Transverse colon (tissue), 4 donors: ENCODE measurements at regions not wholly inside any gene's neighbourhood (a gene's known extent, or its start where the extent isn't known, plus 50 kb on each side); places are given as distances from the start of the nearest gene placed in this dataset.

Experiments
- DNase-seq: peaks from one replicate; pipeline ENCODE4 v3.0.0-alpha.2; 2019
- H3K27ac ChIP-seq, 4 donors: fragments of 200-600 bp; sonication (generic); 2 replicates each; pipeline ENCODE4 v1.5.1; 2016 to 2018; ENCODE audit warnings: inconsistent platforms in 4 of 4
- H3K27me3 ChIP-seq: fragments of 200-600 bp; sonication (generic); 2 replicates; pipeline ENCODE4 v1.5.1; 2017; ENCODE audit warnings: inconsistent platforms
- H3K36me3 ChIP-seq, 4 donors: fragments of 200-600 bp; sonication (generic); 2 replicates each; pipeline ENCODE4 v1.5.1; 2017 to 2019; ENCODE audit warnings: inconsistent platforms in 4 of 4
- H3K4me1 ChIP-seq, 4 donors: fragments of 200-600 bp; sonication (generic); 2 replicates each; pipeline ENCODE4 v1.5.1; 2017 to 2020; ENCODE audit warnings: inconsistent platforms in 4 of 4
- H3K4me3 ChIP-seq, 4 donors: fragments of 200-600 bp; sonication (generic); 1 replicate in 1 of 4; 2 replicates in 3 of 4; pipeline versions ENCODE4 v1.5.1 to v1.6.1; 2017 to 2019; ENCODE audit warnings: inconsistent platforms in 4 of 4
- H3K9me3 ChIP-seq, 2 donors: fragments of 200-600 bp; sonication (generic); 2 replicates each; pipeline ENCODE4 v1.5.1; 2017 to 2019; ENCODE audit warnings: inconsistent platforms in 2 of 2
- CTCF ChIP-seq, 5 experiments: fragments of 200-600 bp in 3 of 5; fragments of 450-650 bp in 2 of 5; sonication (generic) in 3 of 5; IDR thresholded peaks; 1 replicate in 2 of 5; 2 replicates in 3 of 5; pipeline ENCODE4 v1.5.1; 2016 to 2017; ENCODE audit warnings: antibody characterized with exemption in 5 of 5, inconsistent platforms in 3 of 5, mild to moderate bottlenecking in 2 of 5, moderate library complexity in 1 of 5
- EP300 ChIP-seq: sonication (generic); formaldehyde crosslinking; IDR thresholded peaks from one replicate; pipeline ENCODE4 v1.6.1; 2017; ENCODE audit warnings: antibody characterized with exemption, low read depth
- POLR2A ChIP-seq: fragments of 450-650 bp; IDR thresholded peaks from one replicate; pipeline ENCODE4 v1.6.1; 2016; ENCODE audit warnings: antibody characterized with exemption, mild to moderate bottlenecking, moderate library complexity
- POLR2AphosphoS5 ChIP-seq, 3 donors: sonication (generic); formaldehyde crosslinking; IDR thresholded peaks; one replicate each; pipeline ENCODE4 v1.6.1; 2016; ENCODE audit warnings: antibody characterized with exemption in 3 of 3
- WGBS, 2 donors: methylation state at CpG; one replicate each; pipeline ENCODE4 v1.1.5; 2018; ENCODE audit warnings: low coverage in 1 of 2; 5-methylcytosine and 5-hydroxymethylcytosine counted together
- in situ Hi-C, 4 donors: fragments of 200-750 bp; cut with MboI; loops; one replicate each; pipeline versions ENCODE4 v1.15.0 to v1.15.1; 2017; ENCODE audit warnings: low sequenced_read_pairs in 3 of 4, low pct_ligation_motif_present in 1 of 4, low pct_unique_long_range_greater_than_20kb in 1 of 4
- intact Hi-C: fragments of 100-400 bp; cut with DNase I; formaldehyde crosslinking; loops from one replicate; pipeline ENCODE4 v1.15.1; 2023; ENCODE audit warnings: low total_unique reads

GRCh38 chr3:137514853-137515252 is 249.3 kb upstream of the SOX14 start:
- no peaks in the 10 kb centered on the region for H3K27me3 ChIP-seq
- 47 to 53% methylated on average over 2 of the region's 2 CpGs for WGBS, 2 donors
- in situ Hi-C loops (no loop called here), intact Hi-C loops (no loop called here)
- TF ChIP-seq EP300 (no peak), POLR2AphosphoS5 (IDR thresholded peaks at IDR 0.05) (no peak), CTCF (IDR thresholded peaks at IDR 0.05) (no peak), POLR2A (no peak)
- no peak overlapping the region for H3K4me3 ChIP-seq
- DNase-seq = no peak
- H3K36me3 ChIP-seq = no peaks in the 10 kb centered on the region
- H3K9me3 ChIP-seq = no peaks in the 10 kb centered on the region
- H3K27ac ChIP-seq = no peak overlapping the region
- H3K4me1 ChIP-seq = no peaks in the 10 kb centered on the region

- Histone ChIP-seq H3K4me1 (no peaks in the 10 kb centered on the region), H3K27me3 (no peaks in the 10 kb centered on the region), H3K9me3 (no peaks in the 10 kb centered on the region), H3K27ac (no peak overlapping the region), H3K4me3 (no peak overlapping the region), H3K36me3 (no peaks in the 10 kb centered on the region)
- intact Hi-C loops = no loop called here
- in situ Hi-C loops = no loop called here
- TF ChIP-seq POLR2AphosphoS5 (IDR thresholded peaks at IDR 0.05) (no peak), CTCF (IDR thresholded peaks at IDR 0.05) (no peak), EP300 (no peak), POLR2A (no peak)
- DNase-seq = no peak
- 63 to 70% methylated on average over 5 of the region's 5 CpGs for WGBS, 2 donors
Observed at GRCh38 chr3:137519602-137520001, 244.5 kb upstream of the SOX14 start.

GRCh38 chr3:137524751-137525150 is 239.4 kb upstream of the SOX14 start:
- Histone ChIP-seq H3K27me3 (no peaks in the 10 kb centered on the region), H3K27ac (no peak overlapping the region), H3K4me3 (no peak overlapping the region), H3K36me3 (no peaks in the 10 kb centered on the region), H3K9me3 (no peaks in the 10 kb centered on the region), H3K4me1 (no peaks in the 10 kb centered on the region)
- in situ Hi-C loops = no loop called here
- TF ChIP-seq EP300 = no peak
- no peak for TF ChIP-seq POLR2AphosphoS5 (IDR thresholded peaks at IDR 0.05)
- no peak for TF ChIP-seq POLR2A
- TF ChIP-seq CTCF (IDR thresholded peaks at IDR 0.05) = no peak
- 79 to 80% methylated on average over 1 of the region's 1 CpG for WGBS, 2 donors
- DNase-seq = no peak
- intact Hi-C loops = no loop called here

GRCh38 chr3:137525471-137525870 is 238.6 kb upstream of the SOX14 start:
- in situ Hi-C loops (no loop called here), intact Hi-C loops (no loop called here)
- no peaks in the 10 kb centered on the region for H3K4me1 ChIP-seq
- no peaks in the 10 kb centered on the region for H3K36me3 ChIP-seq
- DNase-seq = no peak
- TF ChIP-seq CTCF (IDR thresholded peaks at IDR 0.05) (no peak), EP300 (no peak), POLR2A (no peak), POLR2AphosphoS5 (IDR thresholded peaks at IDR 0.05) (no peak)
- H3K9me3 ChIP-seq = no peaks in the 10 kb centered on the region
- H3K27me3 ChIP-seq = no peaks in the 10 kb centered on the region
- H3K27ac ChIP-seq = no peak overlapping the region
- no peak overlapping the region for H3K4me3 ChIP-seq
